ENCODE measurements at regions not wholly inside any gene's neighbourhood (a gene's known extent, or its start where the extent isn't known, plus 50 kb on each side); places are given as distances from the start of the nearest gene placed in this dataset.

DNA sequence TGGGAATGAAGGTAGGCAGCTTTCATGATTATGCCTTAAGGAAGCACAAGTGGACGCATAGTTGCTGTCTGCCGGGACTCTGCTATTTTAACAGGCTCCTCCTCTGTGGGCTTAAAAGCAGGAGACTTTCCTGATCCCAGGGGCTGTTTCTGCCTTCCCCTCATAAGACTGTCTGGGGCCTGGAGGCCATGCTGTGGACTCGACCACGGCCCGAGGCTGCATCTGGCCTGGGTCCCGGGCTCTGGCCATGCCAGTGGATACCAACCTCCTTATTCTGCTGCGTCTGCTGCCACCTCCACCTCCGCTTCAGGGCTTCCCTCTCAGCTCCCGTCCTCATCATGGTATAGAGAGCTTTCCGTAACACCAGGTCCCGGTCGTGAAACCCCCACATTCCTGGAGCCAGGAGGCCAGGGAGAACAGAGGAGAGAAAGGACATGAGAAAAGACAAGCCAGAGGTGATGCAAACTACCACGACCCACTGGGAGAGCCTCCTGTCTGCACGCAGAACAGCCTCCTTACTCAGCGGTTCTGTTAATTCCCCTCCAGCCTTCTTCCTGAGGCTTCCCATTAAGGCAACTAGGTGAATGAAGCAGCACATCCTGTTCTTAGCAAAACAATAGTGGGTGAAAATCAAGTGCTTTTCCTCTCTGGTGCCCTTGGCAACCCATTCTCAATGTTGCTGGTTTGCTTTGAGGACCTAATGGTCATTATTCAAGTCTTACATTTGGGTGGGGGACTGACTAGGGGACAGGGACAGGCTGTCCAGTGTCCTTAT is 200.5 kb downstream of the KLF13 start:
- Histone ChIP-seq H3K4me2 (ENCODE audit: low read length) (no peak overlapping the region), H3K36me3 (ENCODE audit: insufficient read depth, low read length) (no peaks in the 10 kb centered on the region), H3K4me3 (ENCODE audit: insufficient read depth, low read depth, low read length) (no peak overlapping the region), H3K79me2 (ENCODE audit: insufficient read depth, low read length) (no peaks in the 10 kb centered on the region), H2AFZ (ENCODE audit: low read depth, low read length) (no peak overlapping the region), H4K20me1 (ENCODE audit: insufficient read depth, low read length) (no peaks in the 10 kb centered on the region), H3K4me1 (ENCODE audit: insufficient read depth, low read length) (no peaks in the 10 kb centered on the region), H3K9me3 (ENCODE audit: insufficient read depth, low read depth, low read length) (no peaks in the 10 kb centered on the region), H3K27me3 (ENCODE audit: insufficient read depth, low read length) (no peaks in the 10 kb centered on the region), H3K9ac (ENCODE audit: low read length) (no peak overlapping the region), H3K27ac (ENCODE audit: low read depth, low read length) (no peak overlapping the region)
- no peaks in the 10 kb centered on the region for H3K4me1 Mint-ChIP-seq (ENCODE audit: low read depth, unreplicated experiment)
- TF ChIP-seq EZH2 (IDR thresholded peaks at IDR 0.05; ENCODE audit: insufficient read depth, low read length), result no peak
- TF ChIP-seq, protein P1, sequence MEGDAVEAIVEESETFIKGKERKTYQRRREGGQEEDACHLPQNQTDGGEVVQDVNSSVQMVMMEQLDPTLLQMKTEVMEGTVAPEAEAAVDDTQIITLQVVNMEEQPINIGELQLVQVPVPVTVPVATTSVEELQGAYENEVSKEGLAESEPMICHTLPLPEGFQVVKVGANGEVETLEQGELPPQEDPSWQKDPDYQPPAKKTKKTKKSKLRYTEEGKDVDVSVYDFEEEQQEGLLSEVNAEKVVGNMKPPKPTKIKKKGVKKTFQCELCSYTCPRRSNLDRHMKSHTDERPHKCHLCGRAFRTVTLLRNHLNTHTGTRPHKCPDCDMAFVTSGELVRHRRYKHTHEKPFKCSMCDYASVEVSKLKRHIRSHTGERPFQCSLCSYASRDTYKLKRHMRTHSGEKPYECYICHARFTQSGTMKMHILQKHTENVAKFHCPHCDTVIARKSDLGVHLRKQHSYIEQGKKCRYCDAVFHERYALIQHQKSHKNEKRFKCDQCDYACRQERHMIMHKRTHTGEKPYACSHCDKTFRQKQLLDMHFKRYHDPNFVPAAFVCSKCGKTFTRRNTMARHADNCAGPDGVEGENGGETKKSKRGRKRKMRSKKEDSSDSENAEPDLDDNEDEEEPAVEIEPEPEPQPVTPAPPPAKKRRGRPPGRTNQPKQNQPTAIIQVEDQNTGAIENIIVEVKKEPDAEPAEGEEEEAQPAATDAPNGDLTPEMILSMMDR (IDR thresholded peaks at IDR 0.05; ENCODE audit: insufficient read depth, low read depth, low read length), result no peak
- peaks cover 3% of the 10 kb centered on the region for H3K36me3 Mint-ChIP-seq (ENCODE audit: low read depth, unreplicated experiment)
- no peak overlapping the region for H3K4me3 Mint-ChIP-seq (ENCODE audit: unreplicated experiment)
- no peak overlapping the region for H3K27ac Mint-ChIP-seq (ENCODE audit: unreplicated experiment)
- no peak for FAIRE-seq
- no peaks in the 10 kb centered on the region for H3K9me3 Mint-ChIP-seq (ENCODE audit: unreplicated experiment)
- DNase-seq (ENCODE audit: low read depth), result no peak
- peaks cover 12% of the 10 kb centered on the region for H3K27me3 Mint-ChIP-seq (ENCODE audit: low read depth, unreplicated experiment)

DNA sequence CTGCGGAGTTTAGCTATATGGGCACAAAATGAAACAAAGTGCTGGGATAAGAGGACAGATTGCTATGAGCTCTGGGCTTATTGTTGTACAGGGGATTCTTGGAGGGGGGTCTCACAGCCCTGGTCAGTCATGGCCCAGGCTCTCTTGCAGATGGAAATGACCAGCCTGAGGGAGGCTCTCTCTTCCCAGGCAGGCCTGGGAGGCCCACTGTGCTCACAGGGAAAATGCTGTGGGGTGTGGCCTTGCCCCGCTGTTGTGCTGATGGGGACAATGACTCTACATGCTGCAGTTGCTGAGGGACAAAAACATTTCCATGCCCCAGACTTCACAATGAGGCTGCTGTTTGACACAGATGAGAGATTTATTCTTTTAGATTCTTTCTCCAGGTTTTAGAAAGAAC is 202.2 kb downstream of the KLF13 start:
- H3K4me2 ChIP-seq (ENCODE audit: low read length), result no peak overlapping the region
- Mint-ChIP-seq H3K27me3 (ENCODE audit: low read depth, unreplicated experiment) (peaks cover 10% of the 10 kb centered on the region), H3K36me3 (ENCODE audit: low read depth, unreplicated experiment) (peaks cover 3% of the 10 kb centered on the region), H3K27ac (ENCODE audit: unreplicated experiment) (no peak overlapping the region), H3K9me3 (ENCODE audit: unreplicated experiment) (no peaks in the 10 kb centered on the region), H3K4me1 (ENCODE audit: low read depth, unreplicated experiment) (no peaks in the 10 kb centered on the region), H3K4me3 (ENCODE audit: unreplicated experiment) (no peak overlapping the region)
- H2AFZ ChIP-seq (ENCODE audit: low read depth, low read length), result no peak overlapping the region
- H3K27me3 ChIP-seq (ENCODE audit: insufficient read depth, low read length), result no peaks in the 10 kb centered on the region
- H3K9me3 ChIP-seq (ENCODE audit: insufficient read depth, low read depth, low read length), result no peaks in the 10 kb centered on the region
- H3K36me3 ChIP-seq (ENCODE audit: insufficient read depth, low read length), result no peaks in the 10 kb centered on the region
- no peak overlapping the region for H3K4me3 ChIP-seq (ENCODE audit: insufficient read depth, low read depth, low read length)
- no peaks in the 10 kb centered on the region for H4K20me1 ChIP-seq (ENCODE audit: insufficient read depth, low read length)
- TF ChIP-seq EZH2 (IDR thresholded peaks at IDR 0.05; ENCODE audit: insufficient read depth, low read length), result no peak
- TF ChIP-seq, protein P1 (IDR thresholded peaks at IDR 0.05; ENCODE audit: insufficient read depth, low read depth, low read length), result no peak
- FAIRE-seq, result no peak
- no peaks in the 10 kb centered on the region for H3K4me1 ChIP-seq (ENCODE audit: insufficient read depth, low read length)
- no peaks in the 10 kb centered on the region for H3K79me2 ChIP-seq (ENCODE audit: insufficient read depth, low read length)
- no peak overlapping the region for H3K9ac ChIP-seq (ENCODE audit: low read length)
- DNase-seq (ENCODE audit: low read depth), result no peak
- no peak overlapping the region for H3K27ac ChIP-seq (ENCODE audit: low read depth, low read length)
